ENCODE measurements at regions not wholly inside any gene's neighbourhood (a gene's known extent, or its start where the extent isn't known, plus 50 kb on each side); places are given as distances from the start of the nearest gene placed in this dataset.
A peak's percentile ranks its signal among the peaks of the same experiment; 100 is the strongest.

DNA sequence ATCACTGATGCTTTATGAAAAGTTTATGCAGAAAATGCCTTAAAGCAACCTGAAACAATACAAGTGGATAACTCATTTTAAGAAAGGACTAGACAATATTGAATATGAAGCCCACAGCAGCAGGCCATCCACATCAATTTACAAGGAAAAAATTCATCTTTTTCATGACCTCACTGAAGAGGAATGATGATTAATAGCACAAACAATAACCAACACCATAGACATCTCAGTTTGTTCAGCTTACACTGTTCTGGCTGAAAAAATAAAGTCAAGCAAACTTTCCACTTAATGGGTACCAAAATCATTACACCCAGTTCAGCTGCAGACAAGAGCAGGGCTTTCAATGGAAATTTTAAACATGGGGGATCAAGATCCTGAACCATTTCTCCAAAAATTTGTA is 380.6 kb upstream of the NEGR1 start:
- Mint-ChIP-seq H3K4me3 (no peak overlapping the region), H3K27me3 (no peaks in the 10 kb centered on the region), H3K27ac (no peak overlapping the region), H3K4me1 (ENCODE audit: low read depth) (no peaks in the 10 kb centered on the region), H3K9me3 (no peaks in the 10 kb centered on the region), H3K36me3 (ENCODE audit: low read depth) (no peaks in the 10 kb centered on the region)
- intact Hi-C loops (cut with micrococcal nuclease) = no loop called here

DNA sequence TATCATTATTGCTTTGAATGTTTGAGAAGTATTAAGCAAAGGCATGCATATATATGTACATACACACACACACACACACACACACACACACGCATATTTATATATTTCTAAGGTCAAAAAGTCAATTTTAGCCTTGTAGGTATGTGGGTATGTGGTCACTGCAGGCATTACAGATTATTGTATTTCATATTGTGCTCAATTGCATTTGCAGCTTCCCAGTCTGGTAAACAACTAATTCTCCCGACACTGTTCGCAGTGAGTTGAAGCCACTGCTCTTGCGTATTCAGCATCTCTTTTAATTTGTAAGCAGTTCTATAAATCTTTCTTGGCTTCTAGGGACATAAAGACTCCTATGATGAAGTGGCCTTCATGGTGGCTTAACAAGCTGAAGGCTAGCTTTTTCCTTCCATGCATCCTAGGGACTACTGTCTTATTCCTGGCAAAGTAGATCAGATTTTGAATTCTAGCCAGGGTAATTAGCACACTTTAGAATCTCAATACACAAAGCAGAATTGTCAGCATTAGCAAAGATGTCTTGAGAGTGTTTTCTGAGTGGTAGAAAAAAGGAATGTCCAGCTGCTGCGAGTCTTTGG is 368.6 kb upstream of the NEGR1 start:
- intact Hi-C loops (cut with micrococcal nuclease) = no loop called here
- Mint-ChIP-seq H3K27ac (no peak overlapping the region), H3K4me1 (ENCODE audit: low read depth) (peaks cover 6% of the 10 kb centered on the region), H3K4me3 (no peak overlapping the region), H3K27me3 (no peaks in the 10 kb centered on the region), H3K9me3 (no peaks in the 10 kb centered on the region), H3K36me3 (ENCODE audit: low read depth) (no peaks in the 10 kb centered on the region)

GRCh38 chr1:72649991-72650390 is 367.7 kb upstream of the NEGR1 start:
- Mint-ChIP-seq H3K27ac (no peak overlapping the region), H3K4me1 (ENCODE audit: low read depth) (peaks cover 6% of the 10 kb centered on the region), H3K9me3 (no peaks in the 10 kb centered on the region), H3K27me3 (no peaks in the 10 kb centered on the region), H3K36me3 (ENCODE audit: low read depth) (no peaks in the 10 kb centered on the region), H3K4me3 (no peak overlapping the region)
- intact Hi-C loops (cut with micrococcal nuclease) = no loop called here

DNA sequence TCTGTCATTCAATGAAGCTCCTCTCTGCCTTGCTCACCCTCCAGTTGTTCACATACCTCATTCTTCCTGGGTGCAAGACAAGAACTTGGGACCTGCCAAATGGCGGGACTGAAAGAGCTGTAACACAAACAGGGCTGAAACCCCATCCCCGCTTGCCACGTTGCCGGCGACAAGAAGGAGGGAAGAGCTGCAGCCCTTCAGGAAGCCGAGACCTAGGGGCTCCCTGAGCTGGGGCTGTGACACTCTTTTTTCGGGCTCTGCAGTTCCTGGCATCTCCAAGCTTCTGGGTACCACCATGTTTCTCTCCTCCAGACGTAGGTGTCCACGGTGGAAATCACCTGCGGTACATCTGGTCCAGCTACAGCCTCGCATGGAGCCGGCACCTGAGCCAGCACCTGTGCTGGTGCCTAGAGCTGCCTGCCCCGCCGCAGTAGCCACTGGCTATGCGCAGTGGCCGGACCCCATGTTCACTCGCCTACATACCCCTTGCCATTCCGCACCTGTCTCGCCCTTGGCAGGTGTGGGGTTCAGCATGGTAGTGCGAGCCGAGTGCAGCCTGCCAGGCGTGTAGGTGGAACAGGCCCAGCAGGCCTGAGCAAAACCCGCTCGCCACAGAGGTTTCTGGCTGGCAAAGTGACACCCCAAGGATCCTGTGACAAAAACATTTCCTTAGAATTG is 367.0 kb upstream of the NEGR1 start:
- intact Hi-C loops (cut with micrococcal nuclease) = no loop called here
- Mint-ChIP-seq H3K36me3 (ENCODE audit: low read depth) (no peaks in the 10 kb centered on the region), H3K9me3 (peaks cover 2% of the 10 kb centered on the region), H3K4me1 (ENCODE audit: low read depth) (peaks cover 6% of the 10 kb centered on the region), H3K27me3 (no peaks in the 10 kb centered on the region), H3K27ac (no peak overlapping the region), H3K4me3 (no peak overlapping the region)

- Mint-ChIP-seq H3K4me3 (no peak overlapping the region), H3K27me3 (no peaks in the 10 kb centered on the region), H3K27ac (no peak overlapping the region), H3K4me1 (ENCODE audit: low read depth) (peaks cover 6% of the 10 kb centered on the region), H3K9me3 (peaks cover 6% of the 10 kb centered on the region), H3K36me3 (ENCODE audit: low read depth) (no peaks in the 10 kb centered on the region)
- intact Hi-C loops (cut with micrococcal nuclease) = no loop called here
These were observed 366.1 kb upstream of the NEGR1 start for GRCh38 chr1:72648465-72648864.

DNA sequence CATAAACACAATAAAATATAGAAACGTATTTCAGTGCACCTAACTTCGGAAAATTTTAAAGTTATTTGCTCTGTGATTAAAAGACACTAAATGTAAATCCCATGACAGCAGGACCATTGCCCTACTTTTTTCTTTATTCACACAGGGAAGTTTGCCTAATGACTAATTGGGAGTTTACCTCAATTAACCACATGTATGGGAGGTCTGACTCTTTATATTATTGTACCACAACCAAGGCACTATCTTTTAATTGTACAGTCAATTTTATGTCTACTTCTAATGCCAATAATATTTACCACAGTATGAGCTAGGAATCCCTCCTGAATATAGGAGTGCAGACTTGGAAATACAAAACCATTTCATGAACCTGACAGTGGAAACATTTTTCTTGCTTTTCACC is 360.8 kb upstream of the NEGR1 start:
- no peaks in the 10 kb centered on the region for H3K27me3 Mint-ChIP-seq
- peaks cover 6% of the 10 kb centered on the region for H3K9me3 Mint-ChIP-seq

GRCh38 chr1:72637593-72637992 is 355.3 kb upstream of the NEGR1 start:
- no peaks in the 10 kb centered on the region for H3K9me3 Mint-ChIP-seq
- no peaks in the 10 kb centered on the region for H3K36me3 Mint-ChIP-seq (ENCODE audit: low read depth)
- H3K4me3 Mint-ChIP-seq = no peak overlapping the region
- intact Hi-C loops (cut with micrococcal nuclease) = no loop called here
- no peaks in the 10 kb centered on the region for H3K27me3 Mint-ChIP-seq
- H3K4me1 Mint-ChIP-seq (ENCODE audit: low read depth) = peaks cover 21% of the 10 kb centered on the region
- H3K27ac Mint-ChIP-seq = no peak overlapping the region

More for the DNA sequence above, 360.8 kb upstream of the NEGR1 start:
- intact Hi-C loops (cut with micrococcal nuclease) = no loop called here
- no peak overlapping the region for H3K4me3 Mint-ChIP-seq
- no peak overlapping the region for H3K27ac Mint-ChIP-seq
- H3K36me3 Mint-ChIP-seq (ENCODE audit: low read depth) = no peaks in the 10 kb centered on the region
- H3K4me1 Mint-ChIP-seq (ENCODE audit: low read depth) = peaks cover 6% of the 10 kb centered on the region

GRCh38 chr1:72636631-72637030 is 354.3 kb upstream of the NEGR1 start:
- H3K27ac Mint-ChIP-seq = no peak overlapping the region
- intact Hi-C loops (cut with micrococcal nuclease) = no loop called here
- H3K9me3 Mint-ChIP-seq = no peaks in the 10 kb centered on the region
- no peak overlapping the region for H3K4me3 Mint-ChIP-seq
- peaks cover 21% of the 10 kb centered on the region for H3K4me1 Mint-ChIP-seq (ENCODE audit: low read depth)
- H3K36me3 Mint-ChIP-seq (ENCODE audit: low read depth) = no peaks in the 10 kb centered on the region
- no peaks in the 10 kb centered on the region for H3K27me3 Mint-ChIP-seq

GRCh38 chr1:72635719-72636118 is 353.4 kb upstream of the NEGR1 start:
- H3K4me1 Mint-ChIP-seq (ENCODE audit: low read depth) = peaks cover 21% of the 10 kb centered on the region
- H3K27ac Mint-ChIP-seq = peak overlapping the region; percentile 1
- intact Hi-C loops (cut with micrococcal nuclease) = no loop called here
- no peaks in the 10 kb centered on the region for H3K9me3 Mint-ChIP-seq
- no peaks in the 10 kb centered on the region for H3K36me3 Mint-ChIP-seq (ENCODE audit: low read depth)
- H3K27me3 Mint-ChIP-seq = no peaks in the 10 kb centered on the region
- H3K4me3 Mint-ChIP-seq = peak overlapping the region; percentile 71

- H3K4me1 Mint-ChIP-seq (ENCODE audit: low read depth) = peaks cover 21% of the 10 kb centered on the region
- H3K9me3 Mint-ChIP-seq = no peaks in the 10 kb centered on the region
- intact Hi-C loops (cut with micrococcal nuclease) = no loop called here
- H3K36me3 Mint-ChIP-seq (ENCODE audit: low read depth) = no peaks in the 10 kb centered on the region
- H3K4me3 Mint-ChIP-seq = no peak overlapping the region
- H3K27me3 Mint-ChIP-seq = no peaks in the 10 kb centered on the region
- no peak overlapping the region for H3K27ac Mint-ChIP-seq
These were observed 352.6 kb upstream of the NEGR1 start for GRCh38 chr1:72634946-72635345.

GRCh38 chr1:72631449-72631848 is 349.1 kb upstream of the NEGR1 start:
- Mint-ChIP-seq H3K4me3 (no peak overlapping the region), H3K4me1 (ENCODE audit: low read depth) (peaks cover 17% of the 10 kb centered on the region), H3K27ac (no peak overlapping the region), H3K36me3 (ENCODE audit: low read depth) (no peaks in the 10 kb centered on the region), H3K9me3 (no peaks in the 10 kb centered on the region), H3K27me3 (no peaks in the 10 kb centered on the region)
- intact Hi-C loops (cut with micrococcal nuclease) = no loop called here

DNA sequence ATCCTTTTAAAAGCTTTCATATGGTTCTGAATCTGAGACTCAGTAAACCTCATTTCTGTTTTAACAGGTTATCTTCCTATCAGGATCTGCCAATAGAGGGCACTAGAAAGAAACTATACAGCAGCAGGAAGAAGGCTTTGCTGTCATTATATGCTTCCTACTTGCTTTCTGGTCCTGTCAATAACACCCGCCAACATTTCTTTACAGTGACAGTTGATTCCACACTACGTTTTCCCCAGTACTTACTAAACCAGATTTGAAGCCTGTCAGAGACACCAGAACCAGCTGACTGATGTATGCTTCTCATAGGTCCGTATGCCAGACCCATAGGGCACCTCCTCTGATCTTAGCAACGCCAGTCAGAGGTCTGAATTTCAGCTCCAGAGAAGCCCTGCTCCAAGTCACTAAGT is 341.0 kb upstream of the NEGR1 start:
- H3K9me3 Mint-ChIP-seq = no peaks in the 10 kb centered on the region
- H3K27ac Mint-ChIP-seq = peak overlapping the region; percentile 61
- no peaks in the 10 kb centered on the region for H3K27me3 Mint-ChIP-seq
- no peaks in the 10 kb centered on the region for H3K36me3 Mint-ChIP-seq (ENCODE audit: low read depth)
- no peaks in the 10 kb centered on the region for H3K4me1 Mint-ChIP-seq (ENCODE audit: low read depth)
- H3K4me3 Mint-ChIP-seq = peak overlapping the region; percentile 70
- intact Hi-C loops (cut with micrococcal nuclease) = loop anchor here (5.0 kb wide), 2 partner anchors 1054 to 1374 kb away; no protein-coding TSS in a partner anchor

GRCh38 chr1:72620453-72620852 is 338.1 kb upstream of the NEGR1 start:
- no peaks in the 10 kb centered on the region for H3K4me1 Mint-ChIP-seq (ENCODE audit: low read depth)
- H3K4me3 Mint-ChIP-seq = no peak overlapping the region
- H3K27me3 Mint-ChIP-seq = no peaks in the 10 kb centered on the region
- no peak overlapping the region for H3K27ac Mint-ChIP-seq
- no peaks in the 10 kb centered on the region for H3K36me3 Mint-ChIP-seq (ENCODE audit: low read depth)
- intact Hi-C loops (cut with micrococcal nuclease) = loop anchor here (5.0 kb wide), 2 partner anchors 1057 to 1377 kb away; no protein-coding TSS in a partner anchor
- no peaks in the 10 kb centered on the region for H3K9me3 Mint-ChIP-seq

DNA sequence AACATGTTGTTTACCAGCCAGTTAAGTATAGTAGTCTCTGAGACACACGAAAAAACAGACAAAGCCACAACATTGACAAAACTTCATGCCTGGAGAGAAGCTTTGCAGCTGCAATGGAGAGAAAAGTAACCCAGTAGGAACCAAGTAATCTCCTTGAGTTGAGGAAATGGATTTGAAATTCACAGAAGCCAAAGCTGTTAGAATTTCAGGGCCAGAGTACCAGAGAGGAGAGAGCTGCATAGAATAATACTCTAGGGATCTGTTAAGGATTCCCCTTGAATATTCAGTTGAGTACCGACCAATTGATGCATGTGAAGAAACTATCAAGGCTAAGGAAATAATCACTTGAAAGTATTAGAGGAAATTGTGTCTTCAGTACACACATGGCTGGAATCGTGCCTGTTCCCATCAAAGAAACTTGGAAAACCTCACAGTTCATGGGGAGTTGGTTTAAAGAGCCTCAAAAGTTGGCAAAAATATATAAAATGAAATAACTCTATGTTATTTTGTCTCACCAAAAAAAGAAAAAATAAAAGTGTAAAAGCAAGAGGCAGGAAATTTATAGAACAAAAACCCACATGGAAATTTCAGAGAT is 324.0 kb upstream of the NEGR1 start:
- Mint-ChIP-seq H3K27ac (no peak overlapping the region), H3K9me3 (no peaks in the 10 kb centered on the region), H3K36me3 (ENCODE audit: low read depth) (no peaks in the 10 kb centered on the region), H3K27me3 (no peaks in the 10 kb centered on the region), H3K4me1 (ENCODE audit: low read depth) (no peaks in the 10 kb centered on the region), H3K4me3 (no peak overlapping the region)
- intact Hi-C loops (cut with micrococcal nuclease) = no loop called here
